OCI-LY3 (cell line): ENCODE measurements at regions not wholly inside any gene's neighbourhood (a gene's known extent, or its start where the extent isn't known, plus 50 kb on each side); places are given as distances from the start of the nearest gene placed in this dataset.

Experiments
- EZH2phosphoT487 ChIP-seq: fragments of 200-600 bp; shearing (Covaris generic); IDR thresholded peaks from 2 replicates; pipeline ENCODE4 v1.6.1; 2018; ENCODE audit warnings: antibody characterized with exemption, mixed run types, low read depth
- TF ChIP-seq, protein P1 (sequence below): fragments of 200-600, 300-600 bp; sonication (generic); IDR thresholded peaks from 2 replicates; pipeline ENCODE4 v1.5.1; 2014; ENCODE audit warnings: antibody characterized with exemption, low read length, low read depth

- TF ChIP-seq, protein P1, sequence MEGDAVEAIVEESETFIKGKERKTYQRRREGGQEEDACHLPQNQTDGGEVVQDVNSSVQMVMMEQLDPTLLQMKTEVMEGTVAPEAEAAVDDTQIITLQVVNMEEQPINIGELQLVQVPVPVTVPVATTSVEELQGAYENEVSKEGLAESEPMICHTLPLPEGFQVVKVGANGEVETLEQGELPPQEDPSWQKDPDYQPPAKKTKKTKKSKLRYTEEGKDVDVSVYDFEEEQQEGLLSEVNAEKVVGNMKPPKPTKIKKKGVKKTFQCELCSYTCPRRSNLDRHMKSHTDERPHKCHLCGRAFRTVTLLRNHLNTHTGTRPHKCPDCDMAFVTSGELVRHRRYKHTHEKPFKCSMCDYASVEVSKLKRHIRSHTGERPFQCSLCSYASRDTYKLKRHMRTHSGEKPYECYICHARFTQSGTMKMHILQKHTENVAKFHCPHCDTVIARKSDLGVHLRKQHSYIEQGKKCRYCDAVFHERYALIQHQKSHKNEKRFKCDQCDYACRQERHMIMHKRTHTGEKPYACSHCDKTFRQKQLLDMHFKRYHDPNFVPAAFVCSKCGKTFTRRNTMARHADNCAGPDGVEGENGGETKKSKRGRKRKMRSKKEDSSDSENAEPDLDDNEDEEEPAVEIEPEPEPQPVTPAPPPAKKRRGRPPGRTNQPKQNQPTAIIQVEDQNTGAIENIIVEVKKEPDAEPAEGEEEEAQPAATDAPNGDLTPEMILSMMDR, result no peak
- TF ChIP-seq EZH2phosphoT487, result no peak
Measured at GRCh38 chr5:6236170-6236793, 142.1 kb downstream of the MED10 start.
